SU-DHL-6 (cell line): ENCODE measurements at regions not wholly inside any gene's neighbourhood (a gene's known extent, or its start where the extent isn't known, plus 50 kb on each side); places are given as distances from the start of the nearest gene placed in this dataset.

Experiments used
- H2AFZ ChIP-seq: fragments of 200-600 bp; sonication (generic); 2 replicates; pipeline ENCODE4 v1.6.1; 2014; ENCODE audit warnings: low read depth, mild to moderate bottlenecking, moderate library complexity, mixed read lengths, antibody characterized with exemption, low read length; ENCODE audit not compliant: severe bottlenecking
- H3F3A ChIP-seq: fragments of 200-600 bp; shearing (Covaris generic); 2 replicates; pipeline ENCODE4 v1.6.0; 2016; ENCODE audit warnings: antibody characterized with exemption, mild to moderate bottlenecking; ENCODE audit not compliant: insufficient read depth
- H3K27ac ChIP-seq: fragments of 200-600 bp; sonication (generic); 2 replicates; pipeline ENCODE4 v1.5.1; 2016; ENCODE audit warnings: low read depth, mild to moderate bottlenecking, low read length, moderate library complexity, mixed read lengths
- H3K27me3 ChIP-seq: fragments of 200-600 bp; sonication (generic), shearing (Covaris generic); 2 replicates; pipeline ENCODE4 v1.6.0; 2014; ENCODE audit warnings: mild to moderate bottlenecking, low read length
- H3K36me3 ChIP-seq: fragments of 200-600 bp; sonication (generic); 2 replicates; pipeline ENCODE4 v1.6.1; 2014; ENCODE audit warnings: mild to moderate bottlenecking, low read length, mixed read lengths
- H3K4me2 ChIP-seq: fragments of 300-600, 200-600 bp; shearing (Covaris generic), sonication (generic); 2 replicates; pipeline ENCODE4 v1.6.0; 2014; ENCODE audit warnings: low read length, low read depth, mild to moderate bottlenecking; ENCODE audit not compliant: poor library complexity, severe bottlenecking
- H3K4me3 ChIP-seq: fragments of 200-600 bp; sonication (generic); 2 replicates; pipeline ENCODE4 v1.5.1; 2014; ENCODE audit warnings: antibody characterized with exemption, low read length, mild to moderate bottlenecking, mixed read lengths; ENCODE audit not compliant: insufficient read depth, poor library complexity, severe bottlenecking
- H3K79me2 ChIP-seq: fragments of 200-600 bp; sonication (generic); 2 replicates; pipeline ENCODE4 v1.6.1; 2014; ENCODE audit warnings: mild to moderate bottlenecking, low read length, moderate library complexity; ENCODE audit not compliant: insufficient read depth
- H3K9ac ChIP-seq: fragments of 200-600 bp; sonication (generic); 2 replicates; pipeline ENCODE4 v1.7.0; 2014; ENCODE audit warnings: mild to moderate bottlenecking, low read length
- H3K9me2 ChIP-seq: fragments of 200-600 bp; sonication (generic); replicated peaks from 2 replicates; pipeline ENCODE4 v1.6.1; 2014; ENCODE audit warnings: low read length; ENCODE audit not compliant: insufficient read depth
- H3K9me3 ChIP-seq: fragments of 200-600 bp; sonication (generic); 2 replicates; pipeline ENCODE4 v1.6.1; 2014; ENCODE audit warnings: low read length, mixed read lengths; ENCODE audit not compliant: insufficient read depth
- H4K20me1 ChIP-seq: fragments of 200-600 bp; sonication (generic); 2 replicates; pipeline ENCODE4 v1.6.1; 2014; ENCODE audit warnings: low read depth, mild to moderate bottlenecking, antibody characterized with exemption, low read length, moderate library complexity, mixed read lengths
- EZH2phosphoT487 ChIP-seq: fragments of 200-600 bp; sonication (generic), shearing (Covaris generic); conservative IDR thresholded peaks from 2 replicates; pipeline ENCODE4 v1.6.1; 2018; ENCODE audit warnings: mild to moderate bottlenecking, antibody characterized with exemption, low read length, moderate library complexity, mixed read lengths
- TF ChIP-seq, protein P1 (sequence below): fragments of 200-600 bp; sonication (generic); IDR thresholded peaks from one replicate; pipeline ENCODE4 v1.5.1; 2017; ENCODE audit warnings: antibody characterized with exemption, mild to moderate bottlenecking, low read length, moderate library complexity; ENCODE audit not compliant: insufficient read depth, poor library complexity, severe bottlenecking

GRCh38 chr5:93930098-93930497 is 188.7 kb upstream of the POU5F2 start:
- Histone ChIP-seq H3K36me3 (no peaks in the 10 kb centered on the region), H3K27ac (no peak overlapping the region), H4K20me1 (no peaks in the 10 kb centered on the region), H3K9me3 (no peaks in the 10 kb centered on the region), H3K4me3 (no peak overlapping the region), H2AFZ (no peak overlapping the region), H3K9me2 (no peaks in the 10 kb centered on the region), H3K27me3 (no peaks in the 10 kb centered on the region), H3K9ac (no peak overlapping the region), H3K4me2 (no peak overlapping the region), H3F3A (no peaks in the 10 kb centered on the region), H3K79me2 (no peaks in the 10 kb centered on the region)
- TF ChIP-seq, protein P1, sequence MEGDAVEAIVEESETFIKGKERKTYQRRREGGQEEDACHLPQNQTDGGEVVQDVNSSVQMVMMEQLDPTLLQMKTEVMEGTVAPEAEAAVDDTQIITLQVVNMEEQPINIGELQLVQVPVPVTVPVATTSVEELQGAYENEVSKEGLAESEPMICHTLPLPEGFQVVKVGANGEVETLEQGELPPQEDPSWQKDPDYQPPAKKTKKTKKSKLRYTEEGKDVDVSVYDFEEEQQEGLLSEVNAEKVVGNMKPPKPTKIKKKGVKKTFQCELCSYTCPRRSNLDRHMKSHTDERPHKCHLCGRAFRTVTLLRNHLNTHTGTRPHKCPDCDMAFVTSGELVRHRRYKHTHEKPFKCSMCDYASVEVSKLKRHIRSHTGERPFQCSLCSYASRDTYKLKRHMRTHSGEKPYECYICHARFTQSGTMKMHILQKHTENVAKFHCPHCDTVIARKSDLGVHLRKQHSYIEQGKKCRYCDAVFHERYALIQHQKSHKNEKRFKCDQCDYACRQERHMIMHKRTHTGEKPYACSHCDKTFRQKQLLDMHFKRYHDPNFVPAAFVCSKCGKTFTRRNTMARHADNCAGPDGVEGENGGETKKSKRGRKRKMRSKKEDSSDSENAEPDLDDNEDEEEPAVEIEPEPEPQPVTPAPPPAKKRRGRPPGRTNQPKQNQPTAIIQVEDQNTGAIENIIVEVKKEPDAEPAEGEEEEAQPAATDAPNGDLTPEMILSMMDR: no peak
- TF ChIP-seq EZH2phosphoT487: no peak

DNA sequence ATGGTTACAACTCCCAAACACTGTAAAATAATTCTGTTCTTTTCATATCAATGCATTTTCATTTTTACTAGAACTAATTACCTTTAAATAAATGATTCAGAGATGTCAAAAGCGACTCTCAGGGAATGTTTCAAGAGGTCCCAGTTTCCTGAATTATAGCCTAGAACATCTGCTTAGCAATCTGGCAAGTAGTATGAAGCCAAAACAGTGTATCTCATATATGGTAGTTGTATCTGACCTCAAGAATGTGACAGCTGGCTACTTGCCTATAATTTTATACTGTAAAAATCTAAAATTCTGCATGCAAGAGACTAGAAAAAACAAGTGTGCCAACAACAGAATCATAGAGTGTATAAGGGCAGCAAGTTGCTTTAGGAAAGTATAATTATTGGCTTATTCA is 187.7 kb upstream of the POU5F2 start:
- Histone ChIP-seq H4K20me1 (no peaks in the 10 kb centered on the region), H3K27me3 (no peaks in the 10 kb centered on the region), H3K9me3 (no peaks in the 10 kb centered on the region), H3F3A (no peaks in the 10 kb centered on the region), H3K9me2 (no peaks in the 10 kb centered on the region), H2AFZ (no peak overlapping the region), H3K9ac (no peak overlapping the region), H3K4me2 (no peak overlapping the region), H3K27ac (no peak overlapping the region), H3K4me3 (no peak overlapping the region), H3K79me2 (no peaks in the 10 kb centered on the region), H3K36me3 (no peaks in the 10 kb centered on the region)
- TF ChIP-seq EZH2phosphoT487: no peak
- TF ChIP-seq, protein P1: no peak

GRCh38 chr5:93926831-93927620 is 185.6 kb upstream of the POU5F2 start:
- no peak overlapping the region for H3K4me3 ChIP-seq

More at GRCh38 chr5:93926831-93927620, 185.6 kb upstream of the POU5F2 start:
- H3K9me2 ChIP-seq: no peaks in the 10 kb centered on the region
- no peak overlapping the region for H3K9ac ChIP-seq
- no peaks in the 10 kb centered on the region for H3K79me2 ChIP-seq
- H3F3A ChIP-seq: no peaks in the 10 kb centered on the region
- no peak overlapping the region for H3K4me2 ChIP-seq
- no peaks in the 10 kb centered on the region for H3K27me3 ChIP-seq
- H3K36me3 ChIP-seq: no peaks in the 10 kb centered on the region
- no peak overlapping the region for H2AFZ ChIP-seq
- no peaks in the 10 kb centered on the region for H3K9me3 ChIP-seq
- no peak overlapping the region for H3K27ac ChIP-seq
- H4K20me1 ChIP-seq: no peaks in the 10 kb centered on the region
- TF ChIP-seq, protein P1: no peak
- no peak for TF ChIP-seq EZH2phosphoT487
